Neural cell (in vitro differentiated cells): ENCODE measurements at regions not wholly inside any gene's neighbourhood (a gene's known extent, or its start where the extent isn't known, plus 50 kb on each side); places are given as distances from the start of the nearest gene placed in this dataset.

Experiments
- H2AFZ ChIP-seq: fragments of 200-600, 300-800 bp; sonication (generic), shearing (Covaris generic); 2 replicates; pipeline ENCODE4 v1.6.0; 2014; ENCODE audit warnings: low read depth, mild to moderate bottlenecking, antibody characterized with exemption, low read length, moderate library complexity
- H3F3A ChIP-seq: fragments of 200-600 bp; shearing (Covaris generic); 2 replicates; pipeline ENCODE4 v1.6.1; 2016; ENCODE audit warnings: mild to moderate bottlenecking, moderate library complexity, mixed read lengths, antibody characterized with exemption, low read length; ENCODE audit not compliant: insufficient read depth, poor library complexity, severe bottlenecking
- H3K27ac ChIP-seq: fragments of 200-600, 300-800 bp; sonication (generic), shearing (Covaris generic); 2 replicates; pipeline ENCODE4 v1.5.1; 2014; ENCODE audit warnings: mild to moderate bottlenecking, low read length, moderate library complexity
- H3K27me3 ChIP-seq: fragments of 300-800, 200-600 bp; sonication (generic), shearing (Covaris generic); 2 replicates; pipeline ENCODE4 v1.6.0; 2014; ENCODE audit warnings: mild to moderate bottlenecking, low read depth, low read length, moderate library complexity; ENCODE audit not compliant: insufficient read depth
- H3K36me3 ChIP-seq: fragments of 300-800, 200-600 bp; sonication (generic), shearing (Covaris generic); 2 replicates; pipeline ENCODE4 v1.5.1; 2014; ENCODE audit warnings: mild to moderate bottlenecking, antibody characterized with exemption, low read length, moderate library complexity; ENCODE audit not compliant: insufficient read depth
- H3K4me2 ChIP-seq: fragments of 300-800, 200-600 bp; sonication (generic), shearing (Covaris generic); 2 replicates; pipeline ENCODE4 v1.6.0; 2014; ENCODE audit warnings: mild to moderate bottlenecking, low read length
- H3K4me3 ChIP-seq: fragments of 300-800, 200-600 bp; sonication (generic), shearing (Covaris generic); 2 replicates; pipeline ENCODE4 v1.5.1; 2014; ENCODE audit warnings: mild to moderate bottlenecking, low read length, moderate library complexity
- H3K79me2 ChIP-seq: fragments of 200-600 bp; shearing (Covaris generic); replicated peaks from 2 replicates; pipeline ENCODE4 v1.6.0; 2014; ENCODE audit warnings: mild to moderate bottlenecking, low read length, moderate library complexity; ENCODE audit not compliant: insufficient read depth
- H3K9ac ChIP-seq: fragments of 300-800, 200-600 bp; sonication (generic), shearing (Covaris generic); 2 replicates; pipeline ENCODE4 v1.6.1; 2016; ENCODE audit warnings: mild to moderate bottlenecking, low read length, mixed read lengths
- H3K9me2 ChIP-seq: fragments of 200-600 bp; shearing (Covaris generic); 2 replicates; pipeline ENCODE4 v1.6.1; 2016; ENCODE audit warnings: mild to moderate bottlenecking, low read length, mixed read lengths; ENCODE audit not compliant: insufficient read depth
- H3K9me3 ChIP-seq: fragments of 200-600, 300-800 bp; sonication (generic), shearing (Covaris generic); 2 replicates; pipeline ENCODE4 v1.6.1; 2016; ENCODE audit warnings: mild to moderate bottlenecking, mixed run types, low read length, moderate library complexity, mixed read lengths
- H4K20me1 ChIP-seq: fragments of 200-600 bp; shearing (Covaris generic); 2 replicates; pipeline ENCODE4 v1.6.1; 2016; ENCODE audit warnings: mild to moderate bottlenecking, mixed run types; ENCODE audit not compliant: insufficient read depth
- CTCF ChIP-seq: fragments of 450-650 bp; IDR thresholded peaks from 2 replicates; pipeline ENCODE4 v1.5.1; 2014; ENCODE audit warnings: antibody characterized with exemption, mild to moderate bottlenecking, moderate library complexity; ENCODE audit not compliant: poor library complexity, severe bottlenecking
- EP300 ChIP-seq: fragments of 450-650 bp; conservative IDR thresholded peaks from 2 replicates; pipeline ENCODE4 v1.6.1; 2014; ENCODE audit warnings: antibody characterized with exemption, mild to moderate bottlenecking, moderate library complexity; ENCODE audit not compliant: poor library complexity, severe bottlenecking
- EZH2 ChIP-seq: fragments of 200-600, 300-800 bp; shearing (Covaris generic), sonication (generic); IDR thresholded peaks from 2 replicates; pipeline ENCODE4 v1.6.1; 2014; ENCODE audit warnings: antibody characterized with exemption, low read length, borderline replicate concordance, mild to moderate bottlenecking; ENCODE audit not compliant: insufficient read depth, poor library complexity, severe bottlenecking
- MXI1 ChIP-seq: fragments of 450-650 bp; conservative IDR thresholded peaks from 2 replicates; pipeline ENCODE4 v1.6.1; 2014; ENCODE audit warnings: antibody characterized with exemption, mild to moderate bottlenecking; ENCODE audit not compliant: poor library complexity, severe bottlenecking
- POLR2AphosphoS5 ChIP-seq: IDR thresholded peaks from 2 replicates; pipeline ENCODE4 v1.6.1; 2012
- RAD21 ChIP-seq: fragments of 450-650 bp; conservative IDR thresholded peaks from 2 replicates; pipeline ENCODE4 v1.6.1; 2014; ENCODE audit warnings: antibody characterized with exemption, mild to moderate bottlenecking, moderate library complexity
- REST ChIP-seq: IDR thresholded peaks from 2 replicates; pipeline ENCODE4 v1.6.1; 2012; ENCODE audit warnings: borderline replicate concordance
- SMC3 ChIP-seq: fragments of 450-650 bp; conservative IDR thresholded peaks from 2 replicates; pipeline ENCODE4 v1.6.1; 2014; ENCODE audit warnings: antibody characterized with exemption, mild to moderate bottlenecking, moderate library complexity; ENCODE audit not compliant: poor library complexity
- TAF1 ChIP-seq: IDR thresholded peaks from 2 replicates; pipeline ENCODE4 v1.6.1; 2012; ENCODE audit warnings: low read depth

- Histone ChIP-seq H3K9me3 (no peaks in the 10 kb centered on the region), H3K4me2 (no peak overlapping the region), H2AFZ (no peak overlapping the region), H3K27ac (no peak overlapping the region), H3K79me2 (no peaks in the 10 kb centered on the region), H3K9me2 (no peaks in the 10 kb centered on the region), H3K27me3 (no peaks in the 10 kb centered on the region), H3K9ac (no peak overlapping the region), H3K4me3 (no peak overlapping the region), H3F3A (no peaks in the 10 kb centered on the region), H4K20me1 (no peaks in the 10 kb centered on the region), H3K36me3 (no peaks in the 10 kb centered on the region)
- TF ChIP-seq SMC3 (no peak), EZH2 (no peak), POLR2AphosphoS5 (no peak), RAD21 (no peak), REST (no peak), MXI1 (no peak)
These were observed 178.9 kb upstream of the VEGFC start for GRCh38 chr4:176971576-176972115.

- H2AFZ ChIP-seq: no peak overlapping the region
- no peaks in the 10 kb centered on the region for H3K9me2 ChIP-seq
- no peaks in the 10 kb centered on the region for H3K36me3 ChIP-seq
- H3K9me3 ChIP-seq: no peaks in the 10 kb centered on the region
- no peaks in the 10 kb centered on the region for H3K27me3 ChIP-seq
- H4K20me1 ChIP-seq: no peaks in the 10 kb centered on the region
- TF ChIP-seq EP300 (no peak), REST (no peak), CTCF (no peak), TAF1 (no peak), SMC3 (no peak), MXI1 (no peak), POLR2AphosphoS5 (no peak), EZH2 (no peak), RAD21 (no peak)
- no peak overlapping the region for H3K27ac ChIP-seq
- no peak overlapping the region for H3K4me2 ChIP-seq
- H3K79me2 ChIP-seq: no peaks in the 10 kb centered on the region
- H3K9ac ChIP-seq: no peak overlapping the region
- H3F3A ChIP-seq: no peaks in the 10 kb centered on the region
- H3K4me3 ChIP-seq: no peak overlapping the region
These were observed 186.7 kb upstream of the VEGFC start for GRCh38 chr4:176979416-176979815.
